ENCODE measurements at regions not wholly inside any gene's neighbourhood (a gene's known extent, or its start where the extent isn't known, plus 50 kb on each side); places are given as distances from the start of the nearest gene placed in this dataset.

DNA sequence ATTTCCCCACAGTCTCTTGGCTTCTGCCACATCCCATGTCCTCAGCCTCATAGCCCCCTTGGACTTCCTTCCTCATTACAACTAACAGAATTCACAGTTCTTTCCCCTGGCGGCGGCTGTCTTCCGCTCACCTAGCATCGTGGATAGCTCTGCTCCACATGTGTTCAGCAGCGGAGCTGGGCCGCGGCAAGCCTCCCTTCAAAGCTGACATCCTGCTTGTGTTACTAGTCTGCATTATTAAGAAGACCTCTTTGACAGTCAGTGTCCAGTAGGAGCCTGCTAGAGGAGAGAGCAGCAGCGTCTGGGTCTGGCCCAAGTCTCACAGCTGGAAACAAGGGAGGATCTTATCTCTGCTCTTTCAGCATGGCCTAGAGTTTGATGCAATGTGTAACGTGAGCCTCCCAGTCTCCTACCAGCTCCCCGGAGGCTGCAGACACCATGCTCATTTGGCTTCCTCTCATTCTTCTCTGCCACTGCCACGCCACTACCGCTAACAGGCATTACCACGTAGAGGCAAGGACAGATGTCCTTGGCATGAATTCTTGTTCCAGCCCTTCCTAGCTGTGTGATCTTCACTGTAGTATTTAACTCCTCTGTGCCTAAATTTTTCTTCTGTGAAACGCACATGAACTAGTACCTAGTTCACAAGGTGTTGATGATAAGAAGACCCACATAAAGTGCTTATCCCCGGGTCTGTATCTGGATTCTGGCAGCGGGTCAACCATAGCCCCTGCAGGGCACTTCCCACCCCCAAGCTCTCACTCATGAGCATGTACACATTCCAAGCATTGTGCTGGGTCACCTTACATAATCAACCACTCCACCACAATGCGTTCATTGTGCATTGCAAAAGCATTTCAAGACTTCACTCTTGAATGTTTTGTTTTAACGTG lies 107.1 kb upstream of the BACH2 start:
- no peak for DNase-seq (ENCODE audit: low read depth, low spot score)

DNA sequence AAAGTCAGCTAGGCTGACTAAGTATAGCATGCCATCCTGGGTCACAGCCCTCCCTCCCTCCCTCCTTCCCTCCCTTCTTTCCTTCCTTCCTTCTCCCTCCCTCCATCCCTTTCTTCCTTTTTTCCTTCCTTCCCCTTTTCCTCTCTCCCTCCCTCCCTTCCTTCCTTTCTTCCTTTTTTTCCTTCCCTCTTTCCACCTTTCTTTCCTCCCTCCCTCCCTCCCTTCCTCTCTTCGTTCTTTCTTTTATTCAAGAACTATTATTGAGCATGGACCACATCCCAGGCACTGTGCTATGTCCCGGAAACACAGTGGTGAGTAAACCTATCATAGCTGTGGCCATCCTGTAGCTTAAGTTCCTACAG lies 106.2 kb upstream of the BACH2 start:
- DNase-seq (ENCODE audit: low read depth, low spot score): no peak

DNA sequence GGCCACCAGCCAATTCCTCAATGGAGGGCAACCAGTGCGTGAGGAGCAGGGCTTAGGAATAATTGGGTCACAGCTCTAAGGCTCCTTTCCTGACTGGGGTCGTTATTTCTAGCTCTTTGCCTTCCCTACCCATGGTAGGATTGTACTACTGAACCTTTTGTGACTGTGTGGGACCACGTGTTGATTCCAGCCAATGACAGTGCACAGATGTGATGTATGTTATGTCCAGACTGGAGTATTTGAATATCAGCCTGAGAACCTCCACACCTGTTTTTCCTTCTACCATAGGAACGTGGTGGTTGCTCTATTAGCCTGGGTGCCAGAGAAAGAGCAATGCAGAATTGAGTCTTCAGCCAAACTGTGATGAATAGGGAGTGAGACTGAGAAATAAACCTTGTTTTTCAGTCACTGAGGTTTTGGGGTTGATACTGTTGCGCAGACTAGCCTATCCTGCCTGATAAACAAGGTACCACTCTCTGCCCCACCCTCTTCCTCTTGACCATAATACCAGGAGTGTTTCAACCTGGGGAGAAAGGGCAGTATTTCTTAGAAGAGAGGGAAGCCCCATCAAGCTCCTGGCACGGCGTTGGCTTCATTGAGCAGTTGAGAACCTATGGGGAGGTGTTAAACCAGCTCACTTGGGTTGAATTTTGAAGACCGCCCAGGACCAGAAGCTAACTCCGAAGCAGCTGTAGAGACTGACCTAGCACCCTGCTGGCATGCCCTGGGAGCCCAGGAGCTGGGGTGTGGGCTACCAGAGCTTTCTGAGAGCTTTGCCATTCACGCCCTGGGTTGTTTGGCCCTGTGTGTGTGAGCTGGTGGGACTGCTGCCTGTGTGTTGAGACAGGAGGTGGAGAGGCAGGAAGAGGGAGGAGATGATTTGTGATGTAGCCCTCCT lies 105.5 kb upstream of the BACH2 start:
- DNase-seq (ENCODE audit: low read depth, low spot score): no peak

DNA sequence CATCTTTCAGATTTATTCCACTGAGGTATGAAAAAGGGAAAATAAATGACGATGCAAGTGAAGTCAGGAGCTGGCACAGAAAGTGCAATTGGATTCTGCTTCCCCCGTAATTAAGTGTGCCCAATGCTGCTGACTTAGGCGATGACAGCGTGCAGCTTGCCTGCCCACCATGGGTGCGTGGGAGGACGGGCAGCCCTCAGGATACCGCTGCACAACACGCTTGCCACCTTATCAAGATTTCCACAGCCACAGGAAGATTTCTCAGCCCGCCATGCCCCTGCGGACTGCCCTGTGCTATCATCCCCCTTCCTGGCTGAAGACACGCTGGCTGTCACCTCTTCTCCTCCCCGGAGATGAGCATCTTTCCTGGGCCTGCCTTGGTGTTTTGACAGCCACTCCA lies 103.3 kb upstream of the BACH2 start:
- no peak for DNase-seq (ENCODE audit: low read depth, low spot score)

DNA sequence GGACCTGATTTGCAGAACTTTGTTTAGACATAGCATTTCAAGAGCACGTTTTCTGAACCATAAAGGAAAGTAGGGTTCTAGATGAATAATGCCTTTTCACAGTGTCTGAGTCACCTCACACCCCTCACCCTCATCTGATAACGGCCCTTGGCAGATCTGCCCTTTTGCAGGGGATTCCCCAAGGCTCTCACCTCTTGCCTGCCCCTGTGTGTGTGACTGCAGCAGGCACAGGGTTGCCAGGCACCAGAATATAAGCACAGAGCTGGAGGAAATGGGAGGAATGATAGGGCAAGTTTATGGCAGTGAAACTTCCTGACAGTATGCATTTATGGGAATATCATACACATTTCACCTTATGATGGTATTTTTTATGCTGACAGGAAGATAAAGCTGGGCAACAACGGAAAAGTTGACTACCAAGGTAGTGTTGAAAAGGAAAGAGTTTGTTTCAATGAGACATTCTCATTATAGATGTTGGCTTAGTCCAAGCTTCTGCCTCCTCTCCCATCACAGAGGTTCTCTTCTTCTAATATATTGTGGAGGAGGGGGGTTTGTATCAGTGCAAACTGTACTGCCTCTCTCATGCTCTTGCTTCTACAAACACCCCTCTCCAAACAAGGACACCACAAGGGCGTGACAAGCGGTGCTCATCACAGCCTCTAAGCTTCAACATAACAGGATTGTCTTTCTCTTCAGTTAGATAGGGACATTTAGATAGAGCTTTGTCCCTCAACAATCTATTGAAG lies 101.5 kb upstream of the BACH2 start:
- DNase-seq (ENCODE audit: low read depth, low spot score): peak; percentile 20

DNA sequence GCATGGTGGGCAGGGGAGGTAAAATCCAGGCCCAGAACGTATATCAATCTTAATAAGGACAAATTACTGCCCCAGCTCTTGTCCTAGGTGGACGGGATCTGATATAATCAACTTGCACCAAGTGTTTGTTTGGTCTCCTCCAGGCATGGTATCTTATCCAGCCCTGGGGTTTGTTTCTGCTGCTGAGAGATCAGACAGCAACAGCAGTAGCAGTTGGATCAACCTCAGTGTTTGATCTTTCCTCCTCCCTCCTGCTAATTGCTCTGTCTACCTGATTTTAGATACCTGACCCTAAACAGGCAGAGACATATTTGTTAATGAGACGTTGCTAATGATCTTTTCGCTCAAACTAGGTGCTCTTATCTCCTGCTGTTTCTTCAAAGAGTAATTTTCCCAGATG lies 100.4 kb upstream of the BACH2 start:
- DNase-seq (ENCODE audit: low read depth, low spot score): no peak

DNA sequence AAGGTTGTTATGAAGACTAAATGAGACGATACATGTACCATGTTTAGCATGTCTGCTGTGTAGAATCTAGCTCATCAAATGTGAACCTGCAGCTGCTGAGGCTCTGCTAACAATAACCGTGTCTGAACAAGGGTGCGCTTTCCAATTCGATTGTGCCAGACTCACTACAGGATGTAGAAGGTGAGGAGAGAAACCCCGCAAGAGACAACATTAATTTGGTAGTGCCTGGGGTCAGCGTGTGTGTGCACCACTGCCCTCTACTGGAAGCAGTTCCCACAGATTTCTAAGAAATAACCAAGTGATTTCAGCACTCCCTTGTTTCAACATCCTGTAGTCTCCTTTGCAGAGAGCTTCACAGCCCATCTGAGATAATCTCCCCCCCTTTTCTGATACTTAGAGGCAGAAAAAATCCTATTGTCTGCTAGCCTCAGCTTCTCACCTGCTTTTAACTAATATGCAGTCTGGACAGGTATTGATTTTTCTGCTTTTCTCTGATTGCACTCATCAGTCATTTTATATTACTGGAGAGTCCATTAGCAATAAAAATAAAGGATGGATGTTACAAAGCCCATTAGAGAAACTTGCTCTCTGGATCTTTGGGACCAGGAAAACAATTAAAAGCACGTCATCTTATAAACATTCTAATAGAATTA lies 96.7 kb upstream of the BACH2 start:
- peak; percentile 11 for DNase-seq (ENCODE audit: low read depth, low spot score)

DNA sequence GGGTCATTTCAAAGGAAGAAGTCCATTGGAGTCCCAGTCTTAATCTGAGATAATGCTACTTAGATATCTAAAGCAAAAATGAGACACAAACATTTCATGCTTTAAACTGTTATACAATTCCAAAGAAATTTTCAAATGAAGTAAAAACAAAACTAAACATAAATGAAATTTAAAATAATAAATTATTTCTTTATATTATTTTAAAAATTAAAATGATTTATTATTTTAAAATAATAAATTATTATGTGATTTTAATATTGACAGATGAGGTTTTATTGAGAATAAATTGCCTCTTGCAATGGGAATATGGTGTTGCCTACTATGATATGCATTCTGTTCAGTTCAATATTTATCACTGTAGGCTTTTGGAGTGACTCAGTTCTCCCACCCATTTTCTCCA lies 93.7 kb upstream of the BACH2 start:
- DNase-seq (ENCODE audit: low read depth, low spot score): no peak

DNA sequence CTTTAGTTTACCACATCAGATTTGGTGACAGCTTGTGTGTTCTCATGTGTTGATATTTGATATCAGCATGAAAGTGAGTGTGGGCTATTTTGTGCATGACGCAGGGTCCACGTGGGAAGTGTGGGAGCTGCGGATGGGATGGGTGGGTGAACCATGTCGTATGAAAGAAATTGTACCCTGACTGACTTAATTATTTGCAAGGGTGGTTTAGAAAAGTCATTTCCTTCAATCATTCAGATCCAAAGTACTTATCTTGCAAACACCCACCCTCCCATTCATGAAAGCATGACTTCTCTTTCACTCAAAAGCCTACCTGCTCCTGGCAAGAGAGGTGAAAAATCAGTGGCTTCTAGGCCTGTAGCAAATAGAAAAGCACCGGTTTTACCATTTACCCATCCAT lies 91.8 kb upstream of the BACH2 start:
- DNase-seq (ENCODE audit: low read depth, low spot score): no peak

DNA sequence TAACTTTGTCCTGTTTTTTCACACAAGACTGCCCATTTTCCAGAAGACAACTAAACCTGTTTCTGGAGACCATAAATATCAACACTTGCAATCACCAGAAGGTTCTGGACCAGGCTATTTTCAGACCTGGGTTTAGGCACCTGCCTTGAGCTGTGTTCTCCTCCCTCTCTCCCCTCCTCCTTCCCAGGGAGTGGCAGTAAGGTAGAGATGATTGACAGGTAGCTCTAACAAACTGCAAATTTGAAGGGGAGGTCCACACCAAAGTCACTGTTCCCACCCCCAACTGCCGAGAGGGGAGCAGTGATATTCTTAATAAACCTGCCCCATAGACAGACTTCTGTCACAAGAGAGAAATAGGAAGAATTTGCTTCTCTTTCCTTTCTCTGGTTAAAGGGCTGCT lies 91.2 kb upstream of the BACH2 start:
- no peak for DNase-seq (ENCODE audit: low read depth, low spot score)

DNA sequence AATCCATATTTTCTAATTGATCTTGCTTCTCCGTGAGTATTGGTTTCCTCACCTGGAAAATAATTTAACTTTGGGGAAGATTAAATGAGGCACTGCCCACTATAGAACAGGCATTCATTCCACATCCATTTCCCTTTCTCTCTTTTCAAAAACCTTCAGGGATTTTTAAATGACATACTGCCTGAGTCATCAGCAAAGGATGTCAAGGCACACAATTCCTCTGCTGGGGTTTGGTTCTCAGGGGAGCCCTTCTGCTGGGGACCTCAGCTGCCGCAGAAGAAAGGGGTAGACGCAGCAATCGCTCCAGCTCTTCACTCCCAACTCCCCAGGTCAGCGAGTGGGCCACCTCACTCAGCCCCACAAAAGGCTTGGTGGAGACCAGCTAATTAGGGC lies 90.7 kb upstream of the BACH2 start:
- no peak for DNase-seq (ENCODE audit: low read depth, low spot score)

DNA sequence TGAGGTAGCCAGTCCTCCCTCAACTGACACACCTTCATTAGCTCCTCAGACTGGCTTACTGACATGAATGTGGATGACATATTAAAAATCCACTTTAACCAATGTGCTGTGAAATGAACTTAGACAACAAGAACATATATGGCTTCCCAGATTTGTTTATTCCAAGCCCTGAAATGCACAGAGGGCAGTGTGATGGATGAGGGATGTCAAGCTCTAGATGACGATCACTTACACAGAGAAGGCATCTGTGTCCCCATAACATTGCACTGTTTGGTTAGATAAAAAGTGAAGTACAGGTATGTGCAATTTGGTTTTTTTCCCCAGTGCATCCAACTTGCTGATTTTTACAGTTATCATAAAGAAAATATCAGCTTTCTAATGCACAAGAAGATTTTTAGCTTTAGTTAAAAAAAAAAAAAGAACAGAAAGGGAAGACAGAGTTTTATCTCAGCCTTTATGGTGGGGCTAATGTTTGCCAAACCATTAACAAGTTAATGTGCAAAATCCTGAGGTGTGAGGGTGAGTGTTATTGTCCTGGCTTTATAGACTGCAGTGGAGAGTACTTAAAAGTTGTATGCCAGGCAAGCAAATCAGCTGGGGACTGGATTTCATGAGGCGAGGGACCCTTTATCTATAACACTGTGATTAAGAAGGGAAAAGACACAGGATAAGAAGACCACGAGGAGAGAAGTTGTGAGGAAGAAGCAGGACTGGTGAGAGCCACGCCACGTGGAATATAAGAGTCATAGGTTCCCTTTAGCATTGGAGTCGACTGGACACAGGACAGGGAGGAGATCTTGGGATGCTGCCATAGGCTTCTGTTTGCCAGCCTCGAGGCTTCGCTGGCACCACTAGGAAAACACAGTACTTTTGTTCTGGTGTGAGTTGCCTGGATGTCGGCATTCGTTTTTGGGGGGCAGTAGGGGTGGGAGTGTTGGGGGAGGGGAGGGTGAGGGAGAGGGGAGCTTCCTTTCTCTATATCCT lies 90.0 kb upstream of the BACH2 start:
- no peak for DNase-seq (ENCODE audit: low read depth, low spot score)

DNA sequence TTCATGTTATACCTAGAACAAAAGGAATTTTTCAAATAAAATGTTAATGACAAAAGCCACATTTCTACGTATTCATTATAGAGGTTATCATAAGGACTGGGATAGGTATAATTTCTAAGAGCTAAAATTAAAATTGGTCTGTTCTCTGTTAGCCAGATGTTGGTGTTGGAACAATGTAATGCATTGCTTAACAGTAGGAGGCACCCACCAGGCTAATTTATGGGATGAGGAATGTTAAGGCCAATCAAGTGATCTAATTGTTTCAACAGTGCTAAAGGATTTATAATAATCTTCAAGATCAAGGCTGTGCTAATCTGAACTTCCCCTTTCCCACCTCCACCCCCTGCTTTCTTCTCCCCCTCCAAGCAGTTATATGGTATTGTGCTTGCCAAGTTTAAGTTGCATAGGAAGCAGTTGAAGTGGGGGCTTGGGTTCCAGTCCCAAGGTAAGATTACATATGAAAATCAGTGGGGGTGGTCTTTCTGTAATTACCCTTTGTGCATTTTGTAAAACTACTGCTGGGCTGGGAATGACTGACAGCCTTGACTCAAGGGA lies 89.2 kb upstream of the BACH2 start:
- no peak for DNase-seq (ENCODE audit: low read depth, low spot score)

DNA sequence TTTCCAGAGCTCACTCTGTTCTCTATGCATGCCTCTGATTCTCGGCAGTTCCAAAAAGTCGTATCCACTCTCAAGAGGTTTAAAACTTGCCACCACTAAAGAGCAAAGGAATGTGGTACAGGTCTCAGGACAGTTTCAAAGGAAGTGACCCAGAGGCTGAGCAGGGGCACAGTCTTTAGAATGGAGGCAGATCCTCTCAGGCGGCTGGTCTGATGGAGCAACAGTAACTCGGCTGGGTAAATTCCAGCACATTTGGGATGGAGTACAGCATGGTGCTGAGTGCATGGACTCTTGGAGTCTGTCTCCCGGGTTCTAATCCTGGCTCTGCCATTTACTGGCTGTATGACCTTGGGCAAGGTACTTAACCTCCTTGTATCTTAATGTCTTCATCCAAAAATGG lies 88.1 kb upstream of the BACH2 start:
- DNase-seq (ENCODE audit: low read depth, low spot score): no peak

DNA sequence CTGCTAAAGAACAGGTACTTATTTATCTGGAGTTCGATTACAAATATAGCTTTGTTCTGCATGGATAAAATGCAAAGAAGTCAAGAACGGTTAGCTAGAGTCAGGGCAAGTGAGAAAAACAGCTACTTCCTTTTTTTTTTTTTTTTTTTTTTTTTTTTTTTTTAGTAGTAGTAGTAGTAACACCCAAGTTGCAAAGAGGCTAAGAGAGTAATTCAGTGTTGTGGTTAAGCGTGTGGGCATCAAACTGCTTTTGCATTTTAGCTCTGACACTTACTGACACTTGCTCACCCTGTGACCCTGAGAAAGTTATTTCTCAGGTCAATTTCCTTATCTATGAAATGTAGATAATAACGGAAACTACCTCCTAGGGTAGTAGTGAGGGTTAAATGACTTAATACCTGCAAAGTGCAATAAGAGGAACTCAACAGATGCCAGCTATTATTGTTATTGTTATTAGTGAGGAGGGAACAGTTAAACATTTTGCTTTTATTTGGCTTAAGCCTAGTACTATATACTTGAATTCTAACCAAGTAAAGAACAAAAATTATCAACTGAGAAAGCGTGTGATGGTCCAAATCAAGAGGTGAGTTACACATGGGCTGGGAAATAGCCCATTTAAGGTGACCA lies 86.7 kb upstream of the BACH2 start:
- DNase-seq (ENCODE audit: low read depth, low spot score): no peak

DNA sequence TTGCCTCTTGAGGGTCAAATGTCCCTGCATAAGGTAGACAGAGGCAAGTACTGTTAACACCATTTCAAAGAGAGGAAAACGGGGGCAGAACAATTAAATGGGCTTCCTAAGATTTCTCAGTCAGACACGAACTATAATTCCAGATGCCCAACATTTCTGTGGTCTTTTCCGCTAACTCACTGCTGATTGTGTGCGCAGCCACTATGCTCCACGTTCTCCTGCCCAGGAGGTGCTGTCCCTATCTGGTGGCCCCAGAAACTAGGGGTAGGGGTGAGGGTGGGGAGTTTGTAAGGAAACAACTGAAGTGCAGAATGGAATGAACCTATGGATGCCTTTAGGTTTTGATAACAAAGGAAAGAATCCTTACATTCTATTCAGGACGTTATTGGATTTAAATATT lies 86.1 kb upstream of the BACH2 start:
- DNase-seq (ENCODE audit: low read depth, low spot score): no peak

DNA sequence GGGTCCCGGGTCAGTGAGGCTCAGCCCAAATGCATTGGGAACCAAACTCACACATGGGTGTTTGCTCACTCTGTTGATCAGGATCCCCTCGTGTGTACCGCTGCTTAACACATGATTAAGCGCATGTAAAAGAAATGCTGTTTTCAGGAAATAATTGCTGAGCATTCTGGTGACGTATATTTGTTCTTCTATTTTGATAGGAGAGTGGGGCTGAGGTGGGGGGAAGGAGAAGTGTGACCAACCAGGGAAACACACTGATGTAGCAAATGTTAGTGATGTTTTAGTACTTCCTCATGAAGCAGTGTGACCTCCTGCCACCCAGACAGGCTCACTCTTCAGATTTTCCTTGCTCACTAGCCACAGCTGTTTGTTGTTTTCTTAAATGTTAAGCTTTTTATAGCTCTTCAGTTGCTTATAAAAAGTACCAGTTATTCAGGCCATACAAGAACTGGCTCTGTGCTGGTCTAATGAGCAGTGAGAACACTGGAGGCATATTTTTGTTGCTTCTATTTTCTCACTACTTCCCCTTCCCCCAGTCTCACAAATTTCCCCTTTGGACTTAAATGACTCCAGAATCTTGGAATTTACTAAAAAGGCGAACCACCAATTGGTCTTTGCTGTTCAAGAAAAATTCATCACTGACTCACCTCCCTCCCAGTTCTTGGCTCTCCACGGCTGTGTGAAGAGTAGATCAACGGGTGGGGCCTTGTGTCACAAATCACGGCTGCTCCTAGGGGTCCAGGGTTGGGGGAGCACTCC lies 79.2 kb upstream of the BACH2 start:
- DNase-seq (ENCODE audit: low read depth, low spot score): no peak

DNA sequence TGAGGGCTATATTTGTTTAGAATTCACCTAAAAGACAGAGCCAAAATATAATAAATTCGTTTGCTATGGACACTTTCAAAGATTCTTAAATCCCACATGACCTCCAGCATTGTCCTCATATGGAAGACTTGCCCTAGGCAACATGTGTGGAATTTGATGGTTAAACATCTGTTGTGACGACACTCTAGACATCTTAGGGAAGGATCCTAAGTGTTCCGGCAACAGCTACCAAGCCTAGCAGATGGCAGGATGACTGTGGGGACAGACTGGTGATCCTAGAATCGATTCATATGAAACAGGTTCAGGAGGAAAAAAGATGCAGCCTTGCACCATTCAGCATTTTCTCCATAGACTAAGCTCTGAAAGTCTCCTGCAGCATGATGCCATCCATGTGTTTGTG lies 77.6 kb upstream of the BACH2 start:
- no peak for DNase-seq (ENCODE audit: low read depth, low spot score)

DNA sequence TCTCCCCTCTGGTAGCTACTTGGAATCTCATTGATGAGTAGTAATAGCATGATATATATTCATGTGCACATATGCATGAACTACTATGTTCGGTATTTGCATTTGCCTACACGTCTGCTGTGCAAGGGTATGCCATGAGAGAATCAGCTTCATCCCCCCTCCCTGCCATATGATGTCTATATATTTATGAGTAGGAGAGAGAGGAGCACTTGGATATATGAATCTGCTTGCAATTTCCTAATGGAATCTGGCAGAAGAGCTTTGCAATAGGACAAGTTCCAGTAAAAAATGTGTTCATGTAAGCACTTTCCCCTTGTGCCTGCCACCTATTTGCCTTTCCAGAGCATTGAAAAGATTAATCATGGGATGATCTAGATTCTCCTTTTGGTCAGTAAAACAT lies 76.2 kb upstream of the BACH2 start:
- DNase-seq (ENCODE audit: low read depth, low spot score): no peak

Data from pulmonary artery endothelial cell (primary cell).